Testis (tissue), 2 donors: ENCODE measurements at regions not wholly inside any gene's neighbourhood (a gene's known extent, or its start where the extent isn't known, plus 50 kb on each side); places are given as distances from the start of the nearest gene placed in this dataset.

ENCODE experiments used
- DNase-seq: peaks from one replicate; pipeline ENCODE4 v3.0.0-alpha.2; 2019
- H3K27ac ChIP-seq, 2 donors: fragments of 200-600 bp; sonication (generic); one replicate each; pipeline ENCODE4 v1.5.1; 2019
- H3K27me3 ChIP-seq: fragments of 200-600 bp; sonication (generic); one replicate; pipeline ENCODE4 v1.5.1; 2019
- H3K36me3 ChIP-seq: fragments of 200-600 bp; sonication (generic); one replicate; pipeline ENCODE4 v1.5.1; 2017; ENCODE audit warnings: low read depth; ENCODE audit errors: missing control alignments
- H3K4me1 ChIP-seq: fragments of 200-600 bp; sonication (generic); one replicate; pipeline ENCODE4 v1.5.1; 2019
- H3K4me3 ChIP-seq, 2 donors: fragments of 200-600 bp; sonication (generic); one replicate each; pipeline ENCODE4 v1.5.1; 2017 to 2019
- H3K9me3 ChIP-seq: fragments of 200-600 bp; sonication (generic); one replicate; pipeline ENCODE4 v1.5.1; 2017
- POLR2A ChIP-seq: fragments of 450-650 bp; IDR thresholded peaks from one replicate; pipeline ENCODE4 v1.6.1; 2017; ENCODE audit warnings: antibody characterized with exemption, mild to moderate bottlenecking, moderate library complexity
- WGBS, 2 donors: methylation state at CpG; one replicate each; pipeline ENCODE4 v1.1.5; 2018; 5-methylcytosine and 5-hydroxymethylcytosine counted together
- intact Hi-C: fragments of 100-400 bp; cut with DNase I; formaldehyde crosslinking; loops from one replicate; pipeline ENCODE4 v1.15.1; 2023; ENCODE audit warnings: low total_unique reads
- TF ChIP-seq, protein P1 (sequence below), 3 experiments: fragments of 450-650 bp in 2 of 3; fragments of 200-600 bp in 1 of 3; sonication (generic) in 1 of 3; IDR thresholded peaks; one replicate each; pipeline ENCODE4 v1.5.1; 2016 to 2019; ENCODE audit warnings: antibody characterized with exemption in 3 of 3, mild to moderate bottlenecking in 2 of 3, moderate library complexity in 1 of 3

DNA sequence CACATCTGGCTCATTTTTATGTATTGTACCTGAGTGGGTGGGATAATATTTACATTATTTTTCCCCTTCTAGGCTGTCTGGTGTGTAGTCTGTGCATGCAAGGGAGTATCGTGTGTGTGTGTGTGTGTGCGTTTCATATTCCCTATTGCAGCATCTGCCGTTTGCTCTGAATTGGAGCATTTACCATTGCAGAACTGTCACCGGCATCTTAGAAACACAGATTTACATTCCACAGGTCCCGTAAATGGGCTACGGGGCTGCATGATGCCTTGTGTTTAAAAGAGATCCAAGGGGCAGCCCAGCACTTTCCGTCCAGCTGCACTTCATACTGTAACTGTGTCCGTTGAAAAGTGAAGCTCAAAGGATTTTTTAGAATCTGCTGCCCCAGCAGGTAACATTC lies 167.1 kb upstream of the KIAA1217 start:
- Histone ChIP-seq H3K4me3 (no peak overlapping the region), H3K9me3 (no peaks in the 10 kb centered on the region), H3K27me3 (no peaks in the 10 kb centered on the region), H3K27ac (no peak overlapping the region), H3K36me3 (no peaks in the 10 kb centered on the region), H3K4me1 (no peaks in the 10 kb centered on the region)
- no peak for DNase-seq
- TF ChIP-seq, protein P1, sequence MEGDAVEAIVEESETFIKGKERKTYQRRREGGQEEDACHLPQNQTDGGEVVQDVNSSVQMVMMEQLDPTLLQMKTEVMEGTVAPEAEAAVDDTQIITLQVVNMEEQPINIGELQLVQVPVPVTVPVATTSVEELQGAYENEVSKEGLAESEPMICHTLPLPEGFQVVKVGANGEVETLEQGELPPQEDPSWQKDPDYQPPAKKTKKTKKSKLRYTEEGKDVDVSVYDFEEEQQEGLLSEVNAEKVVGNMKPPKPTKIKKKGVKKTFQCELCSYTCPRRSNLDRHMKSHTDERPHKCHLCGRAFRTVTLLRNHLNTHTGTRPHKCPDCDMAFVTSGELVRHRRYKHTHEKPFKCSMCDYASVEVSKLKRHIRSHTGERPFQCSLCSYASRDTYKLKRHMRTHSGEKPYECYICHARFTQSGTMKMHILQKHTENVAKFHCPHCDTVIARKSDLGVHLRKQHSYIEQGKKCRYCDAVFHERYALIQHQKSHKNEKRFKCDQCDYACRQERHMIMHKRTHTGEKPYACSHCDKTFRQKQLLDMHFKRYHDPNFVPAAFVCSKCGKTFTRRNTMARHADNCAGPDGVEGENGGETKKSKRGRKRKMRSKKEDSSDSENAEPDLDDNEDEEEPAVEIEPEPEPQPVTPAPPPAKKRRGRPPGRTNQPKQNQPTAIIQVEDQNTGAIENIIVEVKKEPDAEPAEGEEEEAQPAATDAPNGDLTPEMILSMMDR (IDR thresholded peaks at IDR 0.05) = no peak
- no peak for TF ChIP-seq POLR2A
- 73 to 80% methylated on average over 8 of the region's 8 CpGs for WGBS, 2 donors
- intact Hi-C loops = no loop called here

DNA sequence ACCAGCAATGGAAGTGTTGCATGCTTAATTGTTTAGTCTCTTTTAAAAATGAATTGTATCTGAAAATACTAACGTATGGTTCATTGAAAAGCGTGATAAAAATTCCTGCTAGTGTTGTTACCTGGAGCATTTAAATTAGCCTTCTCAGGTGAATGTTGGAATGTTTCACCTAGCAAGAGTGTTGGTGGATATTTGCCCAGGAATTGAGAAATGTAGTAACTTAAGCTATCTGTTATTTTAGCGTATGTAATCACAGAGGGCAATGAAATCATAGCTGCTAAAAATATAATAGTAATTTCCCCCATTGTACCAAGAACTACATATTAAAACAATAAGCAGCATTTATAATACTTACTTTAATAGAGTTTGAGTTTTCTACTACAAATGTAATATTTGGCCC lies 166.1 kb upstream of the KIAA1217 start:
- Histone ChIP-seq H3K4me1 (no peaks in the 10 kb centered on the region), H3K36me3 (no peaks in the 10 kb centered on the region), H3K4me3 (no peak overlapping the region), H3K27ac (no peak overlapping the region), H3K9me3 (no peaks in the 10 kb centered on the region), H3K27me3 (no peaks in the 10 kb centered on the region)
- 87 to 89% methylated on average over 3 of the region's 3 CpGs for WGBS, 2 donors
- TF ChIP-seq POLR2A = no peak
- TF ChIP-seq, protein P1 (IDR thresholded peaks at IDR 0.05) = no peak
- DNase-seq = no peak
- intact Hi-C loops = no loop called here

DNA sequence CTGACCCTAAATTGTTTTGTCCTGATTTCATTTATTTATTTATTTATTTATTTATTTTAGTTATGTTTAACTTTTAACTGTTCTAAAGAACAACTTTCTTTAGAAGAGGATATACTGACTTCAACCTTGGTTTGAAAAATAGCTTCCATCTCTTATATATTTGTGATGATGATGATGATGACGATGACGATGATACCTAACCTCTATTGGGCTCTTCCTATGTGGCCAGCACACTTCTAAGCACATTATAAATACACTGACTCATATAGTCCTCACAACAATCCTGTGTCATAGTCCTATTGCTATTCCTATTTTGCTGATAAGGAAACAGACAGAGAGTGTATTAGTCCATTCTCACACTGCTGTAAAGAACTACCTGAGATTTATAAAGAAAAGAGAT lies 162.9 kb upstream of the KIAA1217 start:
- Histone ChIP-seq H3K27me3 (no peaks in the 10 kb centered on the region), H3K4me3 (no peak overlapping the region), H3K9me3 (no peaks in the 10 kb centered on the region), H3K27ac (no peak overlapping the region), H3K36me3 (no peaks in the 10 kb centered on the region), H3K4me1 (no peaks in the 10 kb centered on the region)
- DNase-seq = no peak
- TF ChIP-seq POLR2A = no peak
- TF ChIP-seq, protein P1 (IDR thresholded peaks at IDR 0.05) = no peak
- 84 to 96% methylated on average over 2 of the region's 2 CpGs for WGBS, 2 donors
- intact Hi-C loops = no loop called here

DNA sequence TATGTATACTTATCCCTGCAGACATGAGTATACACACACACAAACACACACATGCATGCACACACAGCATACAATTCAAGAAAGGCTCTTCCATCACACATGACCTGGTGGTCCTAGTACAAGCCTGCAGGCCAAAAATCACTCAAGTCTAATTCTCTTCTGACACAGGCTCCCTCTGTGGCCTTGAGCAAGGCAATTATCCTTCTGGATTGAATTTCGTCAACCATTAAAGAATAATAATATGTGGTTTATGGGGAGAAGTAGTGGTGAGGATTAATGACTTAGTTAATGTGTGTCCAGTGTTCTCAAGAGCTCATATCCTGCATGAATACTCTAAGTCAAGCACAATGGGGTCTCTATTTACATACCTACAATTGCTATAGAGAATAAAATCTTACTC lies 161.8 kb upstream of the KIAA1217 start:
- DNase-seq = no peak
- Histone ChIP-seq H3K9me3 (no peaks in the 10 kb centered on the region), H3K27me3 (no peaks in the 10 kb centered on the region), H3K4me3 (no peak overlapping the region), H3K4me1 (no peaks in the 10 kb centered on the region), H3K36me3 (no peaks in the 10 kb centered on the region), H3K27ac (no peak overlapping the region)
- intact Hi-C loops = no loop called here
- 71 to 72% methylated on average over 1 of the region's 1 CpG for WGBS, 2 donors
- TF ChIP-seq, protein P1 (IDR thresholded peaks at IDR 0.05) = no peak
- TF ChIP-seq POLR2A = no peak

DNA sequence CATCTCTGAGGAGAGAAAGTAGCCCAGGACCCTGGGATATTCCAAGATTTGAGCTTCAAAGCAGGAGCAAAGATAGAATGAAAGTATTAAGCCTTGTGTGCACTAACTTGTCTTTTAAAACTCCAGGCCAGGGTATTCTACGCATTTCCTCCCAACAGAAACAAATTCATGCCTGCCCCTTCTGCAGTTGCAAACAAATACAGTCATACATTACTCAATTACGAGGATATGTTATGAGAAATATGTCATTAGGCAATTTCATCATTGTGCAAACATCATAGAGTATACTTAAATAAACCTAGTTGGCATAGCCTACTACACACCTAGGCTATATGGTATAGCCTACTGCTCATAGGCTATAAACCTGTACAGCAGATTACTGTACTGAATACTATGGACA lies 154.5 kb upstream of the KIAA1217 start:
- no peak overlapping the region for H3K27ac ChIP-seq
- WGBS, 2 donors = 88 to 93% methylated on average over 2 of the region's 2 CpGs
- intact Hi-C loops = no loop called here
- H3K27me3 ChIP-seq = no peaks in the 10 kb centered on the region
- no peaks in the 10 kb centered on the region for H3K9me3 ChIP-seq
- no peak overlapping the region for H3K4me3 ChIP-seq
- no peak for TF ChIP-seq POLR2A
- TF ChIP-seq, protein P1 (IDR thresholded peaks at IDR 0.05) = no peak
- DNase-seq = no peak
- H3K4me1 ChIP-seq = no peaks in the 10 kb centered on the region
- H3K36me3 ChIP-seq = no peaks in the 10 kb centered on the region
